AG10803 (cell line): ENCODE measurements at regions not wholly inside any gene's neighbourhood (a gene's known extent, or its start where the extent isn't known, plus 50 kb on each side); places are given as distances from the start of the nearest gene placed in this dataset.

Source experiments
- DNase-seq: peaks from one replicate; pipeline ENCODE4 v3.0.0; 2010; ENCODE audit warnings: low read depth
- H3K4me3 ChIP-seq: 2 replicates; pipeline ENCODE4 v1.5.1; 2011; ENCODE audit warnings: mild to moderate bottlenecking, low read length, control low read depth
- TF ChIP-seq, protein P1 (sequence below): conservative IDR thresholded peaks from 2 replicates; pipeline ENCODE4 v1.5.1; 2011; ENCODE audit warnings: mild to moderate bottlenecking, low read length, control low read depth, inconsistent platforms

DNA sequence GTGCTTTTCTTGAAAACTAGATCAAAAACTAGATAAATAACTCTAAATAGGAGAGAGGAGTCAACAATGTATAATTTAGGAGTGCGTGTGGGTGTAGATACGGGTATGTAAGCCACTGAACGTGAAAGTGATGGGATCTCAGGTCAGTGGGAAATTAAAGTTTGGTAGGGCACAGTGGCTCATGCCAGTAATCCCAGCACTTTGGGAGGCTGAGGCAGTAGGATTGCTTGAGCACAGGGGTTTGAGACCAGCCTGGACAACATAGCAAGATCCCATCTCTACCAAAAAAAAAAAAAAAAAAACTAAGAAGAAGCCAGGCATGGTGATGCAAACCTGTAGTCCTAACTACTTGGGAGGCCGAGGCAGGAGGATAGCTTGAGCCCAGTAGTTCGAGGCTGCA, 247.1 kb downstream of the ANAPC1 start:
- no peak overlapping the region for H3K4me3 ChIP-seq
- DNase-seq: no peak
- TF ChIP-seq, protein P1, sequence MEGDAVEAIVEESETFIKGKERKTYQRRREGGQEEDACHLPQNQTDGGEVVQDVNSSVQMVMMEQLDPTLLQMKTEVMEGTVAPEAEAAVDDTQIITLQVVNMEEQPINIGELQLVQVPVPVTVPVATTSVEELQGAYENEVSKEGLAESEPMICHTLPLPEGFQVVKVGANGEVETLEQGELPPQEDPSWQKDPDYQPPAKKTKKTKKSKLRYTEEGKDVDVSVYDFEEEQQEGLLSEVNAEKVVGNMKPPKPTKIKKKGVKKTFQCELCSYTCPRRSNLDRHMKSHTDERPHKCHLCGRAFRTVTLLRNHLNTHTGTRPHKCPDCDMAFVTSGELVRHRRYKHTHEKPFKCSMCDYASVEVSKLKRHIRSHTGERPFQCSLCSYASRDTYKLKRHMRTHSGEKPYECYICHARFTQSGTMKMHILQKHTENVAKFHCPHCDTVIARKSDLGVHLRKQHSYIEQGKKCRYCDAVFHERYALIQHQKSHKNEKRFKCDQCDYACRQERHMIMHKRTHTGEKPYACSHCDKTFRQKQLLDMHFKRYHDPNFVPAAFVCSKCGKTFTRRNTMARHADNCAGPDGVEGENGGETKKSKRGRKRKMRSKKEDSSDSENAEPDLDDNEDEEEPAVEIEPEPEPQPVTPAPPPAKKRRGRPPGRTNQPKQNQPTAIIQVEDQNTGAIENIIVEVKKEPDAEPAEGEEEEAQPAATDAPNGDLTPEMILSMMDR: no peak

DNA sequence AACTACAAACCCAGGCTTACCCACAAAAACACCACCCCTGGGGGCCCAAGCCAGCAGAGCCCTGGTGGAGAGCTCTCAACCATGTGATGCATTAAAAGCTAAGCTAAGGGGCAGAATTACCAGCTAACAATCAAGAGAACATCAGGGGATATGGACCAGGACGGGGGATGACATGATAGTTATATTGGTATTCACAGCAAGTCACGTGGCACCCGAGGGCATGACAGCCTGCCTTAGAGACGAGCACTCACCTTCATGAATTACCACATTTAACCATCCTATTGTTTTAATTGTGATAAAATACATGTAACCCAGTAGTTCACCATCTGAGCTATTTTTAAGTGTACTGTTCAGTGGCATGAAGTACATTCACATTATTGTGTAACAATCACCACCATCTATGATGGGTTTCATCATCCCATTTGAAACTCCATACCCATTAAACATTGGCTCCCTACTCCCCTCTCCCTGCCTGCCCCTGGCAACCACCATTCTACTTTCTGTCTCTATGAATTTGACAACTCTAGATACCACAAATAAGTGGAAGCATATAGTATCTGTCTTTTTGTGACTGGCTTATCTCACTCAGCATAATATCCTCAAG, 245.6 kb downstream of the ANAPC1 start:
- TF ChIP-seq, protein P1: no peak
- no peak for DNase-seq
- H3K4me3 ChIP-seq: no peak overlapping the region

DNA sequence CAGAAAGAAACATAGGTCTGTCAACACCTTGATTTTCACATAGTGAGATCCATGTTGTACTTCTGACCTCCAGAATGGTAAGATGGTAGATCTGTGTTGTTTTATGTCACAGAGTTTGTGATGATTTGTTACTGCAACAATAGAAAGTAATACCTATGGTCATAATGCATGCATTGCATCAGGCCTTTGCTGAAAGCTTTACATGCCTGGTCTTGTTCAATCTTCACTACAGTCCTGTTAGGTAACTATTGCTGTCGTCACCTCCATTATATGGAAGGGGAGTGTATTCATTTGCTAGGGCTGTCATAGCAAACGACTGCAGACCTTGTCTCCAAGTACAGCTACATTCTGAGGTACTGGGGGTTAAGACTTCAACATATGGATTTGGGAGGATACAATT, 243.5 kb downstream of the ANAPC1 start:
- H3K4me3 ChIP-seq: no peak overlapping the region
- TF ChIP-seq, protein P1: no peak
- DNase-seq: no peak

DNA sequence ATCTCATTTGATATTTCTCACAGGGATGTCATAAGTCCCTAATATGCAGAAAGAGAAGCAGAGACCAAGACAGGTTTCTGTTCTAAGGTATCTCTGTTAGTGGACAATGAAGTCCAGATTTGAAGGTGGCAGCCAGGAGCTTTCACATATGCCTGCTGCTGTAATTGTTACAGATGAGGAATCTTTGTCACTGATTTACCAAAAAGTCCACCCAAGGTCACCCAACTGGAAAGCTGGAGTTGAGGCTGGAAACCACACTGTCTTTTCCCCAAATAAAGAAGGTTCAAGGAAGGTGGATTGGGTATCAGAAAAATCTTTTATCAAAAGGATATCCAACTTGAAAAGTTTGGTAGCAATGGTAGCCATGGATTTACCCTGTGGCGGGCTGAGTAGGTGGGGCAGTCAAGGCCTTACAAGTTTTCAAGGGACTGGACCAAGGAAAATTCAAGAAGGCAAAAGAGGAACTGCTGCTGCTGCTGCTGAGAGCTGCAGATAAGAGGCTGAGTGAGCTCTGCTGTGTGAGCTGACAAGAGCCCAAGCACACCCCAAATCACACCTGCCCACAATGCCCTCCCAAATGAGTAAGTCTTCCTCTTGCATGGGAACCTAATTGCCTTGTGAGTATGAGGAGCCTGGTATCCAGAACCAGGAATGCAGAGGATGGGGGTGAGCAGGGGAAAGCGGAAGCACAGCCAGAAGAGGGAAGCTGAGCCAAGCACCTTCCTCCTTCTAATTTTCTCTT, 241.2 kb downstream of the ANAPC1 start:
- TF ChIP-seq, protein P1: no peak
- no peak overlapping the region for H3K4me3 ChIP-seq
- DNase-seq: no peak

DNA sequence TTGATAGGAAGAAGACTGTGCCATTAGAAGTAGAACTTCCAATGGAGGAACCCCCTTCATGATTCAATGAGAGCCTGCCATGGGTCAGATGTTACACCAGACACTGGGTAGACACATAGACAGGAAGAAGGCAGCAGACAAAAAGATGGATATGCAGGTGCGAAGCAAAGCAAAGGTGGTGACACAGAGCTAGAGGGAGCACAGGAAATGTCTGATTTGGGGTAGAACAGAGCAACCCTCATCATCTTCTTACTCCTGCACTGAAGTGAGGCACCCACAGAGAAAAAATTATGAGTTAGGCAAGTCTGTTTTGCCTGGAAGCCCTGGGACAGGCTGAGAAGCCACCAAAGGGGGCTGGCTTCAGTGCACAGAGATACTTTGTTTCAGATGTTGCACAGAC, 240.2 kb downstream of the ANAPC1 start:
- TF ChIP-seq, protein P1: no peak
- no peak for DNase-seq
- H3K4me3 ChIP-seq: no peak overlapping the region

DNA sequence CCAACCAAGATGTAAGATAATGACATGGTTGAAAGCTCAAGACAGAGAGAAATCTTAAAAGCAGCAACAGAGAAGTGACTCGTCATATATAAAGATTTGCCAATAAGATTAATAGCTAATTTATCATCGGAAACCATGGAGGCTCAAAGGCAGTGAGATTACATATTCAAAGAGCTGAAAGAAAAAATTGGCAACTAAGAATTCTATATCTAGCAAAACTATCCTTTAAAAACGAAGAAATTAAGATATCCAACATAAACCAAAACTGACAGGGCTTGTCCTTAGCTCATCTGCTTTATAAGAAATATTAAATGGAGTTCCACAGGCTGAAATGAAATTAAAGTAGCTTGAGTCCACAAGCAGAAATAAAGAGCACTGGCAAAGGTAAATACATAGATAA, 236.6 kb downstream of the ANAPC1 start:
- H3K4me3 ChIP-seq: no peak overlapping the region
- TF ChIP-seq, protein P1: no peak
- no peak for DNase-seq

DNA sequence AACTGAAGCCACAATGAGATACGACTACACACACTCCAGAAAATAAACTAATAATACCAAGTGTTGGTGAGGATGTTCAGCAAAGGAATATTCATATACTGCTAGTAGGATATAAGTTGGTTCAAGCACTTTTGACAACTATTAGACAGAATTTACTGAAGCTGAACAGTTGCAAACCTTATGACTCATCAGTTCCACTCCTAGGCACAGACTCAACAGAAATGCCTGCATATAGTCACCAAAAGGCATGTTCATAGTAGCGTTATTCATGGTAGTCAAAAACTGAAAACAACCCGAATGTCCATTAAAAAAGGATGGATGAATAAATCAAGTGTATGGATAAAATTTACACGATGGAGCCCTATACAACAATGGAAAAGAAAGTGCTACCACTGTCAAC, 232.0 kb downstream of the ANAPC1 start:
- no peak overlapping the region for H3K4me3 ChIP-seq
- no peak for DNase-seq
- TF ChIP-seq, protein P1: no peak
